Liver (tissue), 3 donors: ENCODE measurements at regions not wholly inside any gene's neighbourhood (a gene's known extent, or its start where the extent isn't known, plus 50 kb on each side); places are given as distances from the start of the nearest gene placed in this dataset.

Experiments
- CTCF ChIP-seq: fragments of 150-350 bp; IDR thresholded peaks from 2 replicates; pipeline ENCODE4 v1.5.1; 2017; ENCODE audit warnings: improper control_type of control experiment, low read depth, low read length; ENCODE audit not compliant: missing input control
- EGR1 ChIP-seq, 2 donors: IDR thresholded peaks; 2 replicates each; pipeline ENCODE4 v1.6.1; 2016 to 2018; ENCODE audit warnings: antibody characterized with exemption in 2 of 2, low read depth in 2 of 2
- HNF4G ChIP-seq: IDR thresholded peaks from 2 replicates; pipeline ENCODE4 v1.6.1; 2016; ENCODE audit warnings: antibody characterized with exemption
- RAD21 ChIP-seq, 2 donors: IDR thresholded peaks; 2 replicates each; pipeline ENCODE4 v1.6.1; 2016; ENCODE audit warnings: antibody characterized with exemption in 2 of 2, mild to moderate bottlenecking in 2 of 2
- REST ChIP-seq: IDR thresholded peaks from 2 replicates; pipeline ENCODE4 v1.6.1; 2016; ENCODE audit warnings: antibody characterized with exemption, mild to moderate bottlenecking
- SP1 ChIP-seq: IDR thresholded peaks from 2 replicates; pipeline ENCODE4 v1.6.1; 2018; ENCODE audit warnings: antibody characterized with exemption, mild to moderate bottlenecking
- TAF1 ChIP-seq: conservative IDR thresholded peaks from 2 replicates; pipeline ENCODE4 v1.6.1; 2016; ENCODE audit warnings: antibody characterized with exemption, mild to moderate bottlenecking
- donor health status: healthy.
- donor health status: healthy.

GRCh38 chr2:234772733-234773060 is 179.1 kb upstream of the SH3BP4 start:
- TF ChIP-seq SP1 (no peak), RAD21 (IDR thresholded peaks at IDR 0.05) (no peak), CTCF (no peak), REST (no peak), HNF4G (no peak), TAF1 (no peak), EGR1 (IDR thresholded peaks at IDR 0.05; ENCODE audit: low read depth in 2 of 2) (no peak)
